Adrenal gland (tissue), 5 donors: ENCODE measurements at regions not wholly inside any gene's neighbourhood (a gene's known extent, or its start where the extent isn't known, plus 50 kb on each side); places are given as distances from the start of the nearest gene placed in this dataset.

ENCODE experiments used
- POLR2A ChIP-seq, 2 donors: fragments of 450-650 bp; IDR thresholded peaks; one replicate each; pipeline ENCODE4 v1.6.1; 2017; ENCODE audit warnings: antibody characterized with exemption in 2 of 2, mild to moderate bottlenecking in 2 of 2, moderate library complexity in 1 of 2
- TF ChIP-seq, protein P1 (sequence below), 6 experiments: fragments of 450-650 bp in 4 of 6; fragments of 200-600 bp in 2 of 6; sonication (generic) in 1 of 6; IDR thresholded peaks; 1 replicate in 5 of 6; 2 replicates in 1 of 6; pipeline versions ENCODE4 v1.5.1 to v1.8.0; 2016 to 2021; ENCODE audit warnings: antibody characterized with exemption in 6 of 6, mild to moderate bottlenecking in 2 of 6, moderate library complexity in 1 of 6
- donor health status: DM: no; HTN: no; CAD: no.

DNA sequence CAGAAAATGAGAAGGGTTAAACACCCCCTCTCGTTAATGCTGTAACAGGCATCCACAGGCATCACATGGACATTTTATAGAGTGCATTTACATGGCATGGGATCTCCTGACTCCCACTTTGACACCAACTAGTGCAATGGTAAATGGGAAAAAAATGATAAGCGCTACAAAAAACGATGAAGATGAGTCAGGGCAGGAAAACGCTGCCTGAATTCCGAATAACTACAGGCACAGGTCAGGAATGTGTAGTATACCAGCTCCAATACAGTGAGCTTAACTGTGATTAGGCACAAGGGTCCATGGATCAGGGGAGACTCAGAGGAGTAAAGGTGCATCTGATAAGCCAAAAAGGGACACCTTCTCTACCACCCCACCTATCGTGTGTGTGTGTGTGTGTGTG is 223.6 kb downstream of the FOXO1 start:
- TF ChIP-seq, protein P1, sequence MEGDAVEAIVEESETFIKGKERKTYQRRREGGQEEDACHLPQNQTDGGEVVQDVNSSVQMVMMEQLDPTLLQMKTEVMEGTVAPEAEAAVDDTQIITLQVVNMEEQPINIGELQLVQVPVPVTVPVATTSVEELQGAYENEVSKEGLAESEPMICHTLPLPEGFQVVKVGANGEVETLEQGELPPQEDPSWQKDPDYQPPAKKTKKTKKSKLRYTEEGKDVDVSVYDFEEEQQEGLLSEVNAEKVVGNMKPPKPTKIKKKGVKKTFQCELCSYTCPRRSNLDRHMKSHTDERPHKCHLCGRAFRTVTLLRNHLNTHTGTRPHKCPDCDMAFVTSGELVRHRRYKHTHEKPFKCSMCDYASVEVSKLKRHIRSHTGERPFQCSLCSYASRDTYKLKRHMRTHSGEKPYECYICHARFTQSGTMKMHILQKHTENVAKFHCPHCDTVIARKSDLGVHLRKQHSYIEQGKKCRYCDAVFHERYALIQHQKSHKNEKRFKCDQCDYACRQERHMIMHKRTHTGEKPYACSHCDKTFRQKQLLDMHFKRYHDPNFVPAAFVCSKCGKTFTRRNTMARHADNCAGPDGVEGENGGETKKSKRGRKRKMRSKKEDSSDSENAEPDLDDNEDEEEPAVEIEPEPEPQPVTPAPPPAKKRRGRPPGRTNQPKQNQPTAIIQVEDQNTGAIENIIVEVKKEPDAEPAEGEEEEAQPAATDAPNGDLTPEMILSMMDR (IDR thresholded peaks at IDR 0.05): no peak
- no peak for TF ChIP-seq POLR2A (IDR thresholded peaks at IDR 0.05)
